ENCODE measurements at regions not wholly inside any gene's neighbourhood (a gene's known extent, or its start where the extent isn't known, plus 50 kb on each side); places are given as distances from the start of the nearest gene placed in this dataset.

DNA sequence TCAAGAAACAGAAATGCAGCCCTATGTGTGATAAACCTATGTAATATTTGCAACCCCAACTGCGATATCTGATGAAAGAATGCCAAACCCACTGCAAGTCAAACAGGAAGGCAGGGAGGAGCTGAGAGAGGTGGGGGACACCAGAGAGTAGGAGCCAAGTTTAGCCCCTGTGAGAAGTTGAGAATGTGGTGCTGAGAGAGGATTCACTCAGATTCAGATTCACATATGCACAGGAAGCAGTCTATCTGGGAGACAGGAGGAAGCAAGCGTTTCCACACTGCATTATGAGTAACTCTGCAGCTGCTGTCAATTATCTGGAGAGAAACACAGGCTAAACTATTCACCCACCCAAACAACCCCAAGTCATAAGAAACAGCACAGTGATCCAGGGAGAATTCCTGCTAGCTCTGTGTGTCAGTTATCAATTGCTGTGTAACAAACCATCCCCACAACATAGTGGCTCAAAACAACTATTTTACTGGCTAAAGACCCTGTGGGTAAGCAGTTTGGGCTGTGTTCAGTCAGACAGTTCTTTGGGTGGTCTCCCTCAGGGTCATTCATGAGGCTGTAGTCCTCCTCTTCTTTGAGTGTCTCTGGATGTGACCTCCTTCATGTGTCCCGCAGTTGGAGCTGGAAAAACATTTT is 161.9 kb upstream of the RAI14 start:
- no peak for DNase-seq (ENCODE audit: low spot score)
- ChIA-PET POLR2A (ENCODE audit: low non-redundant PET) (no interaction called here), CTCF (no interaction called here)
- H3K27ac ChIP-seq: no peak overlapping the region
- TF ChIP-seq, protein P1, sequence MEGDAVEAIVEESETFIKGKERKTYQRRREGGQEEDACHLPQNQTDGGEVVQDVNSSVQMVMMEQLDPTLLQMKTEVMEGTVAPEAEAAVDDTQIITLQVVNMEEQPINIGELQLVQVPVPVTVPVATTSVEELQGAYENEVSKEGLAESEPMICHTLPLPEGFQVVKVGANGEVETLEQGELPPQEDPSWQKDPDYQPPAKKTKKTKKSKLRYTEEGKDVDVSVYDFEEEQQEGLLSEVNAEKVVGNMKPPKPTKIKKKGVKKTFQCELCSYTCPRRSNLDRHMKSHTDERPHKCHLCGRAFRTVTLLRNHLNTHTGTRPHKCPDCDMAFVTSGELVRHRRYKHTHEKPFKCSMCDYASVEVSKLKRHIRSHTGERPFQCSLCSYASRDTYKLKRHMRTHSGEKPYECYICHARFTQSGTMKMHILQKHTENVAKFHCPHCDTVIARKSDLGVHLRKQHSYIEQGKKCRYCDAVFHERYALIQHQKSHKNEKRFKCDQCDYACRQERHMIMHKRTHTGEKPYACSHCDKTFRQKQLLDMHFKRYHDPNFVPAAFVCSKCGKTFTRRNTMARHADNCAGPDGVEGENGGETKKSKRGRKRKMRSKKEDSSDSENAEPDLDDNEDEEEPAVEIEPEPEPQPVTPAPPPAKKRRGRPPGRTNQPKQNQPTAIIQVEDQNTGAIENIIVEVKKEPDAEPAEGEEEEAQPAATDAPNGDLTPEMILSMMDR (conservative IDR thresholded peaks at IDR 0.05; ENCODE audit: low read depth): no peak

DNA sequence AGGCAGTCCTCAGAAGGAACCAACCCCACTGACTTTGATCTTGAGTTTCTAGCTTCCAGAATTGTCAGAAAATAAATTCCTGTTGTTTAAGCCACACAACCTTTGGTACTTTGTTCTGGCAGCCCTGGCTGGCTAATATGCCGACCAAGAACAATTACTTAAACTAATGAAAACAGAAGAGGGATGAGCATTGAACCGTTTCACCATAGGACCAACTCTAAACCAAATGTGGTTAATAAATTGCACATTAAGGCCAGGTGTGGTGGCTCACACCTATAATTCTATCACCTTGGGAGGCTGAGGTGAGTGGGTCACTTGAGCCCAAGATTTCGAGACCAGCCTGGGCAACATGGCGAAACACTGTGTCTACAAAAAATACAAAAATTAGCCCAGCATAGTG is 160.9 kb upstream of the RAI14 start:
- ChIA-PET POLR2A (ENCODE audit: low non-redundant PET) (no interaction called here), CTCF (interaction anchor here (0.6 kb wide), 1 partner anchor 121 kb away, joined by 9 read pairs; no protein-coding TSS in a partner anchor)
- TF ChIP-seq, protein P1 (conservative IDR thresholded peaks at IDR 0.05; ENCODE audit: low read depth): no peak
- DNase-seq (ENCODE audit: low spot score): no peak
- H3K27ac ChIP-seq: no peak overlapping the region

DNA sequence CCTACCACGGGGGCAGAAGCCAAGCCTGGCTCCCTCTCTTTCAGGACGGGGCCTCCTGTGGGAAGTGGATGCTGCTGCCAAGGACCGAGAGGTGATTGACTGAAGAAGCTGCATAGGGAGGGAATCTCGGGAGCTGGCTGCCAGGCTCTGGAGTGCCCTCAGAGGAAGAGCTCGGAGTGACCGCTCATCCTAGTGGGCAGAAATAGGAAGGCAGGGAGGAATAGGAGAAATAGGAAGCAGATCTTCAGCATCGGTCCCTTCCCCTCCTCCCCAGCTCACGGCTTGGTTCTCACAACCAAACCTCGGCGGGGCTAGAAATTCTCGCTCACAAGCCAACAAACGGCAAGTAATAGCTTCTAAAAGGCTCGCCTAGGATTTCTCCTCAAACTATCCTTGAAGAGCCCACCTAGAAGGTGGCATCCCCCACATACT is 159.9 kb upstream of the RAI14 start:
- CTCF ChIA-PET: interaction anchor here (0.6 to 1.0 kb wide), 4 partner anchors 364 to 536 kb away, joined by 3 to 4 read pairs (median 4); no protein-coding TSS in a partner anchor
- TF ChIP-seq, protein P1 (conservative IDR thresholded peaks at IDR 0.05; ENCODE audit: low read depth): no peak
- DNase-seq (ENCODE audit: low spot score): no peak
- H3K27ac ChIP-seq: no peak overlapping the region
- POLR2A ChIA-PET (ENCODE audit: low non-redundant PET): no interaction called here

DNA sequence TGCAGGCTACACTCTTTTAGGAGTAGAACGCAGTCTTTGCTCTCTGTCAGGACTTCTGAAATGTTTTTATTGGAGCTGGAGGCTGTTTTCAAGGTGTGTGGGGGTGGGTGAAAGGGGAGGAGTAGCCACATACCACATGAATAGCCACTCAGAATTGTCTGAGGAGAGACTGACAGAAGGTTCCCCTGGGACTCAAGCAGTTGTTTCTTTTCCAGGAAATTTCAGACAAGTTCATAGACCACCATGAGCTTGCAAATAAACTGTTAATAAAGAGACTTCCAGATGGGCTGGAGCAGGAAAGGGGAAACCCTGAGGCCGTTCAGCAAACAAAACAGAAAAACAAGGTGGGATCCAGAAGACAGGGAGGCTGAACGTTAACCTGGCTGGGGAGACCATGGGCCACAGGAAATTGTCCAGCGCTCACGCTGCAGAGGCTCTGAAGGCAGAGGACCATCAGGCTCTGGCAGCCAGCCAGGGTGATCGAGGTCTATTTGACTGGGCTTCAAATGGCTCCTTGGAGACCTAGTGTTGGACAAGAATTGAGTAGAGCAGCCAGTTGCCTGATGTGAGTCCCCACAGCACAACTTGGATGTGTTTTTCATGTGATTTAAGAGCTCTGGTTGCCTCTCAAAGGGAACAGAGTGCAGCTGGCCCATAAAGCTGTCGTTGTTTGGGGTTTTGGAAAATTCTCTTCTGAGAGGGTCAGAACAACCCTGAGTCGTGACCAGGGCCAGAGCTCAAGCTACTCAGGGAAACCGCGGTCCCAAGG is 159.2 kb upstream of the RAI14 start:
- H3K27ac ChIP-seq: no peak overlapping the region
- CTCF ChIA-PET: interaction anchor here (0.6 to 1.0 kb wide), 6 partner anchors 11 to 536 kb away, joined by 3 to 4 read pairs (median 3); no protein-coding TSS in a partner anchor
- DNase-seq (ENCODE audit: low spot score): no peak
- POLR2A ChIA-PET (ENCODE audit: low non-redundant PET): no interaction called here
- TF ChIP-seq, protein P1 (conservative IDR thresholded peaks at IDR 0.05; ENCODE audit: low read depth): no peak

DNA sequence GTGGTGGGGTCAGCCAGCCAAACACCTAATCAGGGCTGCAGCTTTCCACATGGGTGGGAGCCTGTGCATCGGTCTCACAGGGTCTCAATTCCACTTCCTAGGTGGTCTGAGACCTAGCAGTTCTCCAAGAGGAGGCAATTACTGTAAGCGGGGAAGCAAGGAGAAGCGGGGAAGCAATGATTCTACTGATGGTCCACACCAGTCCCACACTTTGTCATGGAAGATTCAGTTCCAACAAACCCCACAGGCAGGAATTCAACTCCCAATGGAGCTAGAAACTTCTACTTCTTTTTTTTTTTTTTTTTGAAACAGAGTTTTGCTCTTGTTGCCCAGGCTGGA is 158.7 kb upstream of the RAI14 start:
- no peak overlapping the region for H3K27ac ChIP-seq
- CTCF ChIA-PET: interaction anchor here (0.8 to 1.0 kb wide), 2 partner anchors 11 to 22 kb away, joined by 3 read pairs; no protein-coding TSS in a partner anchor
- TF ChIP-seq, protein P1 (conservative IDR thresholded peaks at IDR 0.05; ENCODE audit: low read depth): no peak
- DNase-seq (ENCODE audit: low spot score): no peak
- POLR2A ChIA-PET (ENCODE audit: low non-redundant PET): no interaction called here

DNA sequence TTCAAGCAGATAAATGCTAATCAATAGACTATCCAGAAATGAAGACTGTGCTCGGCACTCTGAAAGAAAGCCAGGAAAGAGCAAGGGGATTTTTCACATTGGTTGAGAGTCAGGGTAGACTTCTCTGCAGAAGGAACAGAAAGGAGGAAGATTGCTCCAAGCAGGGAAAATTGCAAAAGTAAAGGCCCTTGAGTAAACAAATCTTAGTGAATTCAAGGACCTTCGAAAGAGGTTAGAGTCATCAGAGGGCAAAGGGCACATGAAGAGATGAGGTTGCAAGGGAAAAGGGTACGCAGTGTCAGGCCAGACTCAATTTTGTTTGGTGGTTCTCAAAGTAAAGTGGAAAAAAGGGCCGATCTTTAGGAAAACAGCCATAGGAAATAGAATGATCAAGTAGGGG is 157.6 kb upstream of the RAI14 start:
- TF ChIP-seq, protein P1 (conservative IDR thresholded peaks at IDR 0.05; ENCODE audit: low read depth): no peak
- no peak overlapping the region for H3K27ac ChIP-seq
- no peak for DNase-seq (ENCODE audit: low spot score)
- POLR2A ChIA-PET (ENCODE audit: low non-redundant PET): no interaction called here
- CTCF ChIA-PET: interaction anchor here (1.3 kb wide), 1 partner anchor 13 kb away, joined by 5 read pairs; no protein-coding TSS in a partner anchor

Data from RWPE1 (cell line).